Panc1 (cell line): ENCODE measurements at regions not wholly inside any gene's neighbourhood (a gene's known extent, or its start where the extent isn't known, plus 50 kb on each side); places are given as distances from the start of the nearest gene placed in this dataset.

Source experiments
- ATAC-seq: fragments of 200-7000 bp; cut with Tn5 transposase; 2 replicates; pipeline ENCODE4 v1.9.1; 2020; ENCODE audit warnings: mild to moderate bottlenecking, moderate library complexity
- BruUV-seq: library from RNA; stranded (reverse); fragments of 400-500 nt; replicated peaks from 2 replicates; lab custom pipeline; 2021; lab: Mats Ljungman, UMichigan
- CTCF ChIA-PET: fragments of 300-600 bp; sonication (Branson Sonifier 250); formaldehyde crosslinking; loops from one replicate; lab custom pipeline; 2022; ENCODE audit warnings: antibody characterized with exemption; lab: Charles Lee
- POLR2A ChIA-PET: fragments of 300-600 bp; sonication (Branson Sonifier 250); formaldehyde crosslinking; loops from one replicate; lab custom pipeline; 2022; ENCODE audit warnings: antibody characterized with exemption; lab: Charles Lee
- DNase-seq: peaks from one replicate; pipeline ENCODE4 v3.0.0-alpha.2; 2010; ENCODE audit warnings: low read depth, low spot score
- H3K27ac ChIP-seq: 2 replicates; pipeline ENCODE4 v1.5.1; 2011; ENCODE audit warnings: mild to moderate bottlenecking, low read length, inconsistent platforms
- H3K27me3 ChIP-seq: fragments of 200-500 bp; sonication (Bioruptor generic); 2 replicates; pipeline ENCODE4 v1.6.0; 2014; ENCODE audit warnings: low read length, inconsistent platforms; ENCODE audit not compliant: control insufficient read depth, insufficient read depth
- H3K36me3 ChIP-seq: fragments of 200-500 bp; sonication (Bioruptor generic); 2 replicates; pipeline ENCODE4 v1.5.1; 2014; ENCODE audit warnings: inconsistent platforms, mild to moderate bottlenecking, low read length, moderate library complexity; ENCODE audit not compliant: control insufficient read depth, insufficient read depth
- H3K4me1 ChIP-seq: 2 replicates; pipeline ENCODE4 v1.5.1; 2011; ENCODE audit warnings: inconsistent platforms, mild to moderate bottlenecking, low read length, moderate library complexity; ENCODE audit not compliant: control insufficient read depth, insufficient read depth
- H3K4me3 ChIP-seq, 2 experiments: 2 replicates each; pipeline ENCODE4 v1.5.1; 2011 to 2012; ENCODE audit warnings: low read depth in 2 of 2, low read length in 2 of 2, mild to moderate bottlenecking in 2 of 2, inconsistent platforms in 1 of 2, moderate library complexity in 1 of 2
- H3K9me3 ChIP-seq: fragments of 200-500 bp; sonication (Bioruptor generic); 2 replicates; pipeline ENCODE4 v1.5.1; 2014; ENCODE audit warnings: low read depth, mild to moderate bottlenecking, inconsistent platforms, low read length, moderate library complexity; ENCODE audit not compliant: control insufficient read depth, insufficient read depth
- CTCF ChIP-seq: fragments of 450-650 bp; IDR thresholded peaks from 2 replicates; pipeline ENCODE4 v1.5.1; 2017; ENCODE audit warnings: mild to moderate bottlenecking
- POLR2AphosphoS5 ChIP-seq: IDR thresholded peaks from 2 replicates; pipeline ENCODE4 v1.6.1; 2012; ENCODE audit warnings: mild to moderate bottlenecking, low read depth, low read length, moderate library complexity
- REST ChIP-seq, 2 experiments: IDR thresholded peaks; 2 replicates each; pipeline ENCODE4 v1.6.1; 2011 to 2012; ENCODE audit warnings: low read depth in 2 of 2, control low read depth in 1 of 2, low read length in 1 of 2, mild to moderate bottlenecking in 1 of 2, moderate library complexity in 1 of 2; ENCODE audit not compliant: insufficient read depth in 1 of 2
- SIN3A ChIP-seq: IDR thresholded peaks from 2 replicates; pipeline ENCODE4 v1.6.1; 2012; ENCODE audit warnings: low read depth, mild to moderate bottlenecking, low read length, moderate library complexity, borderline replicate concordance; ENCODE audit not compliant: insufficient read depth
- TCF7L2 ChIP-seq: IDR thresholded peaks from 2 replicates; pipeline ENCODE4 v1.6.1; 2011; ENCODE audit warnings: mild to moderate bottlenecking, low read depth, low read length, inconsistent platforms
- in situ Hi-C: cut with HindIII; loops from 2 replicates; pipeline ENCODE4 v1.10.0; 2016; ENCODE audit warnings: low sequenced_read_pairs, low pct_unique_long_range_greater_than_20kb
- intact Hi-C: fragments of 100-400 bp; cut with micrococcal nuclease; formaldehyde crosslinking; loops from one replicate; pipeline ENCODE4 v1.10.0; 2022; ENCODE audit not compliant: unreplicated experiment

- intact Hi-C loops (no loop called here), in situ Hi-C loops (no loop called here)
- TF ChIP-seq CTCF (no peak), SIN3A (no peak), REST (IDR thresholded peaks at IDR 0.05; ENCODE audit: insufficient read depth in 1 of 2, low read depth in 2 of 2, low read length in 1 of 2) (no peak), TCF7L2 (no peak), POLR2AphosphoS5 (no peak)
- BruUV-seq = no TSS peak
- no peaks in the 10 kb centered on the region for H3K9me3 ChIP-seq
- no peaks in the 10 kb centered on the region for H3K27me3 ChIP-seq
- POLR2A ChIA-PET = no interaction called here
- CTCF ChIA-PET = no interaction called here
- no peaks in the 10 kb centered on the region for H3K36me3 ChIP-seq
- H3K4me1 ChIP-seq = no peaks in the 10 kb centered on the region
- no peak overlapping the region for H3K27ac ChIP-seq
- ATAC-seq (no peak), DNase-seq (no peak)
- H3K4me3 ChIP-seq = no peak overlapping the region
Observed at GRCh38 chr18:78085241-78086185, 835.9 kb downstream of the GALR1 start.

GRCh38 chr18:78086931-78087330, 837.3 kb downstream of the GALR1 start:
- CTCF ChIA-PET = interaction anchor here (0.5 kb wide), 1 partner anchor 371 kb away, joined by 3 read pairs; no protein-coding TSS in a partner anchor
- Histone ChIP-seq H3K27ac (no peak overlapping the region), H3K4me1 (no peaks in the 10 kb centered on the region), H3K9me3 (no peaks in the 10 kb centered on the region), H3K4me3 (no peak overlapping the region), H3K36me3 (no peaks in the 10 kb centered on the region), H3K27me3 (no peaks in the 10 kb centered on the region)
- ATAC-seq (no peak), DNase-seq (no peak)
- in situ Hi-C loops (no loop called here), intact Hi-C loops (no loop called here)
- no peak for TF ChIP-seq CTCF
- TF ChIP-seq REST (IDR thresholded peaks at IDR 0.05; ENCODE audit: insufficient read depth in 1 of 2, low read depth in 2 of 2, low read length in 1 of 2) = no peak
- TF ChIP-seq TCF7L2 = no peak
- TF ChIP-seq SIN3A = no peak
- TF ChIP-seq POLR2AphosphoS5 = no peak
- POLR2A ChIA-PET = no interaction called here
- BruUV-seq = no TSS peak
